B cell (primary cell): ENCODE measurements at regions not wholly inside any gene's neighbourhood (a gene's known extent, or its start where the extent isn't known, plus 50 kb on each side); places are given as distances from the start of the nearest gene placed in this dataset.

Experiments used
- ATAC-seq: fragments of 200-7000 bp; cut with Tn5 transposase; one replicate; pipeline ENCODE4 v1.10.0; 2021; ENCODE audit warnings: low read depth, mild to moderate bottlenecking, moderate number of reproducible peaks, moderate library complexity
- CTCF ChIA-PET: fragments of 350-600 bp; sonication (Branson Sonifier 250); formaldehyde crosslinking; loops from one replicate; lab custom pipeline; 2021; ENCODE audit warnings: antibody characterized with exemption, inconsistent platforms; lab: Charles Lee
- POLR2A ChIA-PET: fragments of 350-600 bp; sonication (Branson Sonifier 250); formaldehyde crosslinking; loops from one replicate; lab custom pipeline; 2021; ENCODE audit warnings: antibody characterized with exemption; lab: Charles Lee
- DNase-seq: peaks from one replicate; pipeline ENCODE4 v3.0.0; 2013
- H2AFZ ChIP-seq: 2 replicates; pipeline ENCODE4 v1.6.1; 2012; ENCODE audit warnings: mild to moderate bottlenecking, low read depth, low read length; ENCODE audit not compliant: insufficient read depth, poor library complexity, severe bottlenecking
- H3K27ac ChIP-seq, 2 donors: 1 replicate in 1 of 2; 2 replicates in 1 of 2; pipeline ENCODE4 v1.5.1; 2012 to 2013; ENCODE audit warnings: low read length in 2 of 2, mild to moderate bottlenecking in 2 of 2, moderate library complexity in 1 of 2
- H3K27me3 ChIP-seq, 4 experiments: fragments of 200-600 bp in 1 of 4; sonication (generic) in 1 of 4; replicated peaks in 1 of 4; 1 replicate in 2 of 4; 2 replicates in 2 of 4; pipeline versions ENCODE4 v1.6.1 to v1.7.0; 2013 to 2016; ENCODE audit warnings: low read length in 3 of 4, mild to moderate bottlenecking in 2 of 4, mixed read lengths in 1 of 4, moderate library complexity in 1 of 4; ENCODE audit not compliant: insufficient read depth in 4 of 4, control insufficient read depth in 3 of 4; ENCODE audit errors: control extremely low read depth in 1 of 4
- H3K36me3 ChIP-seq, 2 experiments: replicated peaks in 1 of 2; 1 replicate in 1 of 2; 2 replicates in 1 of 2; pipeline versions ENCODE4 v1.6.1 to v1.7.1; 2013; ENCODE audit warnings: low read length in 1 of 2; ENCODE audit not compliant: insufficient read depth in 2 of 2, control insufficient read depth in 1 of 2; ENCODE audit errors: control extremely low read depth in 1 of 2, extremely low read depth in 1 of 2
- H3K4me1 ChIP-seq, 2 donors: fragments of 200-600 bp in 1 of 2; sonication (generic) in 1 of 2; 1 replicate in 1 of 2; 2 replicates in 1 of 2; pipeline versions ENCODE4 v1.5.1 to v1.6.1; 2013 to 2017; ENCODE audit warnings: low read length in 2 of 2; ENCODE audit not compliant: control insufficient read depth in 2 of 2, insufficient read depth in 2 of 2
- H3K4me2 ChIP-seq: replicated peaks from 2 replicates; pipeline ENCODE3; 2012; ENCODE audit warnings: mild to moderate bottlenecking, low read depth, low read length; ENCODE audit not compliant: poor library complexity, severe bottlenecking
- H3K4me3 ChIP-seq, 5 experiments: fragments of 200-600 bp in 1 of 5; sonication (generic) in 1 of 5; 1 replicate in 3 of 5; 2 replicates in 2 of 5; pipeline versions ENCODE4 v1.5.1 to v1.7.0; 2011 to 2016; ENCODE audit warnings: low read length in 4 of 5, mild to moderate bottlenecking in 4 of 5, low read depth in 2 of 5, control low read depth in 1 of 5, moderate library complexity in 1 of 5; ENCODE audit not compliant: insufficient read depth in 1 of 5; ENCODE audit errors: control extremely low read depth in 1 of 5, extremely low read depth in 1 of 5
- H3K79me2 ChIP-seq: fragments of 200-600 bp; sonication (generic); one replicate; pipeline ENCODE4 v1.6.0; 2016; ENCODE audit warnings: low read length; ENCODE audit not compliant: control insufficient read depth, insufficient read depth
- H3K9ac ChIP-seq: fragments of 200-600 bp; sonication (generic); 2 replicates; pipeline ENCODE4 v1.6.1; 2017; ENCODE audit warnings: mild to moderate bottlenecking, low read length, moderate library complexity
- H3K9me3 ChIP-seq, 3 donors: one replicate each; pipeline versions ENCODE4 v1.6.1 to v1.7.1; 2013; ENCODE audit warnings: low read length in 2 of 3; ENCODE audit not compliant: control insufficient read depth in 2 of 3, insufficient read depth in 1 of 3; ENCODE audit errors: control extremely low read depth in 1 of 3
- H4K20me1 ChIP-seq: 2 replicates; pipeline ENCODE4 v1.6.0; 2012; ENCODE audit warnings: mild to moderate bottlenecking, low read length; ENCODE audit not compliant: insufficient read depth, control insufficient read depth, poor library complexity, severe bottlenecking
- H3K27ac Mint-ChIP-seq: one replicate; pipeline ENCODE4 v1.8.0; 2021; ENCODE audit warnings: mixed read lengths
- H3K27me3 Mint-ChIP-seq: one replicate; pipeline ENCODE4 v1.8.0; 2021; ENCODE audit warnings: mixed read lengths
- H3K4me1 Mint-ChIP-seq: one replicate; pipeline ENCODE4 v1.8.0; 2021; ENCODE audit warnings: mixed read lengths
- H3K4me3 Mint-ChIP-seq: one replicate; pipeline ENCODE4 v1.8.0; 2021; ENCODE audit warnings: mixed read lengths
- H3K9me3 Mint-ChIP-seq: one replicate; pipeline ENCODE4 v1.8.0; 2022; ENCODE audit warnings: mixed read lengths; ENCODE audit not compliant: insufficient read depth
- EZH2 ChIP-seq: IDR thresholded peaks from 2 replicates; pipeline ENCODE4 v1.6.1; 2012; ENCODE audit warnings: borderline replicate concordance, low read depth, mild to moderate bottlenecking, moderate library complexity, low read length; ENCODE audit not compliant: insufficient read depth, poor library complexity, severe bottlenecking
- WGBS: methylation state at CpG from one replicate; pipeline ENCODE4 v1.1.5; 2013; ENCODE audit warnings: missing lambda C conversion rate; ENCODE audit not compliant: insufficient coverage; 5-methylcytosine and 5-hydroxymethylcytosine counted together
- intact Hi-C: fragments of 100-400 bp; cut with micrococcal nuclease; formaldehyde crosslinking; loops from one replicate; pipeline ENCODE4 v1.10.0; 2022
- TF ChIP-seq, protein P1 (sequence below): fragments of 200-600 bp; IDR thresholded peaks from one replicate; pipeline ENCODE4 v1.8.0; 2022; ENCODE audit warnings: antibody characterized with exemption, mild to moderate bottlenecking

- H3K4me2 ChIP-seq, result no peak overlapping the region
- Mint-ChIP-seq H3K9me3 (peaks cover 7% of the 10 kb centered on the region), H3K4me3 (no peak overlapping the region)
These were observed 110.0 kb downstream of the EMX2 start for GRCh38 chr10:117652228-117653169.

DNA sequence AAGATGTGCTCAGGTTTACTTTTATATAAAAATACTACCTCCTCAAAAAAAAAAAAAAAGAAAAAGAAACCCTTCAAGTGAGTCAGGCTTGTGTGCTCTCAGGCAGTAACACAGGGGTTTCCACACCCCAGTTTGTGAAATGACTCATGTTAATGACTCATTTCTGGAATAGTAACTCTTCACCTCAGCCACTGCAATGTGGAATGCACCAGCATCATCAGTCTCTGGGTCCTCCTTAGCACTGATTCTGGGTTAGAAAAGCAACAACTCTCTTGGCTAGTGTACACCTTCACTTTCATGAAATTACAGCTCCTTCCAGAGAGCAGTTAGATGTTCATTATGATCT is 110.6 kb downstream of the EMX2 start:
- H3K4me1 Mint-ChIP-seq, result no peaks in the 10 kb centered on the region
- no peak for DNase-seq
- H3K27me3 ChIP-seq, result no peaks in the 10 kb centered on the region
- H3K4me3 ChIP-seq, result no peak overlapping the region
- TF ChIP-seq, protein P1, sequence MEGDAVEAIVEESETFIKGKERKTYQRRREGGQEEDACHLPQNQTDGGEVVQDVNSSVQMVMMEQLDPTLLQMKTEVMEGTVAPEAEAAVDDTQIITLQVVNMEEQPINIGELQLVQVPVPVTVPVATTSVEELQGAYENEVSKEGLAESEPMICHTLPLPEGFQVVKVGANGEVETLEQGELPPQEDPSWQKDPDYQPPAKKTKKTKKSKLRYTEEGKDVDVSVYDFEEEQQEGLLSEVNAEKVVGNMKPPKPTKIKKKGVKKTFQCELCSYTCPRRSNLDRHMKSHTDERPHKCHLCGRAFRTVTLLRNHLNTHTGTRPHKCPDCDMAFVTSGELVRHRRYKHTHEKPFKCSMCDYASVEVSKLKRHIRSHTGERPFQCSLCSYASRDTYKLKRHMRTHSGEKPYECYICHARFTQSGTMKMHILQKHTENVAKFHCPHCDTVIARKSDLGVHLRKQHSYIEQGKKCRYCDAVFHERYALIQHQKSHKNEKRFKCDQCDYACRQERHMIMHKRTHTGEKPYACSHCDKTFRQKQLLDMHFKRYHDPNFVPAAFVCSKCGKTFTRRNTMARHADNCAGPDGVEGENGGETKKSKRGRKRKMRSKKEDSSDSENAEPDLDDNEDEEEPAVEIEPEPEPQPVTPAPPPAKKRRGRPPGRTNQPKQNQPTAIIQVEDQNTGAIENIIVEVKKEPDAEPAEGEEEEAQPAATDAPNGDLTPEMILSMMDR, result no peak
- TF ChIP-seq EZH2, result no peak
- no peaks in the 10 kb centered on the region for H3K36me3 ChIP-seq
- CTCF ChIA-PET, result interaction anchor here (0.7 kb wide), 1 partner anchor 452 kb away, joined by 3 read pairs; no protein-coding TSS in a partner anchor
- H3K4me3 Mint-ChIP-seq, result no peak overlapping the region
- H2AFZ ChIP-seq, result no peak overlapping the region
- no peak overlapping the region for H3K9ac ChIP-seq
- ATAC-seq, result peak; percentile 28
- H3K27ac ChIP-seq, result no peak overlapping the region
- peaks cover 0 to 3% (median 0%) of the 10 kb centered on the region in 3 donors for H3K9me3 ChIP-seq
- H3K27me3 Mint-ChIP-seq, result no peaks in the 10 kb centered on the region
- H3K27ac Mint-ChIP-seq, result no peak overlapping the region
- no peaks in the 10 kb centered on the region for H4K20me1 ChIP-seq
- intact Hi-C loops, result no loop called here
- POLR2A ChIA-PET, result no interaction called here
- H3K4me2 ChIP-seq, result no peak overlapping the region
- peaks cover 7% of the 10 kb centered on the region for H3K9me3 Mint-ChIP-seq
- H3K79me2 ChIP-seq, result no peaks in the 10 kb centered on the region
- H3K4me1 ChIP-seq, result no peaks in the 10 kb centered on the region

More at GRCh38 chr10:117652228-117653169, 110.0 kb downstream of the EMX2 start:
- ChIA-PET POLR2A (no interaction called here), CTCF (no interaction called here)
- no peak overlapping the region for H3K4me3 ChIP-seq
- no peaks in the 10 kb centered on the region for H3K4me1 ChIP-seq
- 96% methylated on average over 2 of the region's 3 CpGs for WGBS
- no peak overlapping the region for H3K27ac ChIP-seq
- H3K9me3 ChIP-seq, result peaks cover 0 to 3% (median 0%) of the 10 kb centered on the region in 3 donors
- H2AFZ ChIP-seq, result no peak overlapping the region
- TF ChIP-seq, protein P1, result no peak
- TF ChIP-seq EZH2, result no peak
- no peaks in the 10 kb centered on the region for H3K27me3 Mint-ChIP-seq
- no peak for ATAC-seq
- DNase-seq, result no peak
- H3K27me3 ChIP-seq, result no peaks in the 10 kb centered on the region
- intact Hi-C loops, result no loop called here
- H3K79me2 ChIP-seq, result no peaks in the 10 kb centered on the region
- H4K20me1 ChIP-seq, result no peaks in the 10 kb centered on the region
- no peaks in the 10 kb centered on the region for H3K4me1 Mint-ChIP-seq
- no peak overlapping the region for H3K9ac ChIP-seq
- H3K36me3 ChIP-seq, result no peaks in the 10 kb centered on the region
- H3K27ac Mint-ChIP-seq, result no peak overlapping the region
